AG04449 (cell line): ENCODE measurements at regions not wholly inside any gene's neighbourhood (a gene's known extent, or its start where the extent isn't known, plus 50 kb on each side); places are given as distances from the start of the nearest gene placed in this dataset.

Source experiments
- CTCF ChIA-PET: fragments of 350-600 bp; formaldehyde crosslinking; extraction: SDS; loops from one replicate; lab custom pipeline; 2021; ENCODE audit warnings: antibody characterized with exemption; lab: Yijun Ruan, JAX
- POLR2A ChIA-PET: fragments of 400-600, 350-600 bp; formaldehyde crosslinking; extraction: SDS; loops from one replicate; lab custom pipeline; 2020; ENCODE audit warnings: antibody characterized with exemption, inconsistent platforms; lab: Yijun Ruan, JAX
- DNase-seq: peaks from one replicate; pipeline ENCODE4 v3.0.0-alpha.2; 2010; ENCODE audit warnings: low read depth, low spot score
- H3K4me3 ChIP-seq: 2 replicates; pipeline ENCODE4 v1.5.1; 2011; ENCODE audit warnings: low read depth, mild to moderate bottlenecking, control low read depth, low read length
- CTCF ChIP-seq: IDR thresholded peaks from one replicate; pipeline ENCODE4 v1.5.1; 2011; ENCODE audit warnings: mild to moderate bottlenecking, moderate library complexity, low read length, control low read depth, inconsistent platforms; ENCODE audit not compliant: insufficient read depth; ENCODE audit errors: missing control alignments

- no peak for DNase-seq
- CTCF ChIA-PET: no interaction called here
Measured at GRCh38 chr22:27541836-27542235, 259.7 kb downstream of the MN1 start.

GRCh38 chr22:27542602-27543001 lies 259.0 kb downstream of the MN1 start:
- CTCF ChIA-PET: no interaction called here

More at GRCh38 chr22:27541836-27542235, 259.7 kb downstream of the MN1 start:
- POLR2A ChIA-PET: interaction anchor here (0.6 kb wide), 1 partner anchor 39 kb away, joined by 3 read pairs; no protein-coding TSS in a partner anchor
- TF ChIP-seq CTCF: no peak
- no peak overlapping the region for H3K4me3 ChIP-seq

GRCh38 chr22:27543460-27543859 lies 258.1 kb downstream of the MN1 start:
- ChIA-PET POLR2A (no interaction called here), CTCF (no interaction called here)
- no peak for DNase-seq
- TF ChIP-seq CTCF: no peak
- no peak overlapping the region for H3K4me3 ChIP-seq

More at GRCh38 chr22:27542602-27543001, 259.0 kb downstream of the MN1 start:
- no peak overlapping the region for H3K4me3 ChIP-seq
- POLR2A ChIA-PET: no interaction called here
- no peak for TF ChIP-seq CTCF
- no peak for DNase-seq

GRCh38 chr22:27545085-27545484 lies 256.5 kb downstream of the MN1 start:
- TF ChIP-seq CTCF: no peak
- no peak for DNase-seq
- H3K4me3 ChIP-seq: no peak overlapping the region
- POLR2A ChIA-PET: no interaction called here
- CTCF ChIA-PET: no interaction called here

GRCh38 chr22:27546157-27546935 lies 255.2 kb downstream of the MN1 start:
- H3K4me3 ChIP-seq: no peak overlapping the region
- TF ChIP-seq CTCF: no peak
- DNase-seq: no peak
- CTCF ChIA-PET: no interaction called here
- POLR2A ChIA-PET: no interaction called here

GRCh38 chr22:27551402-27551801 lies 250.2 kb downstream of the MN1 start:
- no peak overlapping the region for H3K4me3 ChIP-seq
- TF ChIP-seq CTCF: no peak
- CTCF ChIA-PET: no interaction called here
- POLR2A ChIA-PET: no interaction called here
- no peak for DNase-seq
